B cell (primary cell): ENCODE measurements at regions not wholly inside any gene's neighbourhood (a gene's known extent, or its start where the extent isn't known, plus 50 kb on each side); places are given as distances from the start of the nearest gene placed in this dataset.

ENCODE experiments used
- CTCF ChIP-seq: fragments of 200-600 bp; IDR thresholded peaks from one replicate; pipeline ENCODE4 v1.8.0; 2022; ENCODE audit warnings: antibody characterized with exemption, mild to moderate bottlenecking
- EZH2 ChIP-seq: IDR thresholded peaks from 2 replicates; pipeline ENCODE4 v1.6.1; 2012; ENCODE audit warnings: borderline replicate concordance, low read depth, mild to moderate bottlenecking, moderate library complexity, low read length; ENCODE audit not compliant: insufficient read depth, poor library complexity, severe bottlenecking

GRCh38 chr9:72464857-72465592 is 56.4 kb upstream of the TMC1 start:
- TF ChIP-seq CTCF (no peak), EZH2 (no peak)
